Right lung (tissue), 2 donors: ENCODE measurements at regions not wholly inside any gene's neighbourhood (a gene's known extent, or its start where the extent isn't known, plus 50 kb on each side); places are given as distances from the start of the nearest gene placed in this dataset.

Source experiments
- DNase-seq, 2 donors: peaks; one replicate each; pipeline ENCODE4 v3.0.0-alpha.2; 2013

- no peak for DNase-seq
Measured at GRCh38 chr5:135723491-135723890, 111.0 kb upstream of the SLC25A48 start.

GRCh38 chr5:135721548-135722090 lies 112.8 kb upstream of the SLC25A48 start:
- DNase-seq, result no peak

- no peak for DNase-seq
Measured at GRCh38 chr5:135720191-135720590, 114.3 kb upstream of the SLC25A48 start.

- no peak for DNase-seq
Measured at GRCh38 chr5:135719428-135720063, 114.9 kb upstream of the SLC25A48 start.

- DNase-seq, result no peak
Measured at GRCh38 chr5:135718651-135719050, 115.8 kb upstream of the SLC25A48 start.

GRCh38 chr5:135718151-135718550 lies 116.3 kb upstream of the SLC25A48 start:
- no peak for DNase-seq

- no peak for DNase-seq
Measured at GRCh38 chr5:135715267-135716055, 119.0 kb upstream of the SLC25A48 start.

GRCh38 chr5:135714126-135714894 lies 120.2 kb upstream of the SLC25A48 start:
- no peak for DNase-seq

- no peak for DNase-seq
Measured at GRCh38 chr5:135713161-135713915, 121.1 kb upstream of the SLC25A48 start.

- no peak for DNase-seq
Measured at GRCh38 chr5:135711911-135712310, 122.6 kb upstream of the SLC25A48 start.

GRCh38 chr5:135710045-135710675 lies 124.3 kb upstream of the SLC25A48 start:
- DNase-seq, result no peak

GRCh38 chr5:135709208-135709575 lies 125.3 kb upstream of the SLC25A48 start:
- no peak for DNase-seq

- DNase-seq, result no peak
Measured at GRCh38 chr5:135708481-135709207, 125.8 kb upstream of the SLC25A48 start.

- no peak for DNase-seq
Measured at GRCh38 chr5:135707302-135707701, 127.2 kb upstream of the SLC25A48 start.

GRCh38 chr5:135706893-135707292 lies 127.6 kb upstream of the SLC25A48 start:
- no peak for DNase-seq

GRCh38 chr5:135706474-135706873 lies 127.7 kb upstream of the CXCL14 start:
- no peak for DNase-seq

GRCh38 chr5:135705941-135706466 lies 127.2 kb upstream of the CXCL14 start:
- DNase-seq, result no peak

GRCh38 chr5:135705141-135705631 lies 126.4 kb upstream of the CXCL14 start:
- no peak for DNase-seq

GRCh38 chr5:135704616-135705015 lies 125.8 kb upstream of the CXCL14 start:
- no peak for DNase-seq

- DNase-seq, result no peak
Measured at GRCh38 chr5:135703016-135703550, 124.3 kb upstream of the CXCL14 start.
